ENCODE measurements at regions not wholly inside any gene's neighbourhood (a gene's known extent, or its start where the extent isn't known, plus 50 kb on each side); places are given as distances from the start of the nearest gene placed in this dataset.

- TF ChIP-seq CTCF (IDR thresholded peaks at IDR 0.05 in 8 of 11, conservative IDR thresholded peaks at IDR 0.05 in 3 of 11) (no peak), POLR2A (IDR thresholded peaks at IDR 0.05) (no peak)
Observed at GRCh38 chr11:17153757-17154156, 54.0 kb downstream of the PIK3C2A start.

Data from spleen (tissue), 7 donors.